Naive B cell (primary cell): ENCODE measurements at regions not wholly inside any gene's neighbourhood (a gene's known extent, or its start where the extent isn't known, plus 50 kb on each side); places are given as distances from the start of the nearest gene placed in this dataset.

Experiments
- ATAC-seq, 2 donors: fragments of 150-1000 bp; cut with Tn5 transposase; 2 replicates each; pipeline ENCODE4 v1.10.0; 2021; ENCODE audit warnings: low read depth in 2 of 2, mild to moderate bottlenecking in 2 of 2, moderate library complexity in 2 of 2
- DNase-seq: peaks from one replicate; pipeline ENCODE4 v3.0.0; 2022
- H3K27ac Mint-ChIP-seq, 6 donors: one replicate each; pipeline ENCODE4 v1.8.0; 2020 to 2022; ENCODE audit warnings: mild to moderate bottlenecking in 6 of 6, mixed read lengths in 6 of 6, moderate library complexity in 5 of 6, inconsistent platforms in 2 of 6
- H3K27me3 Mint-ChIP-seq, 3 donors: one replicate each; pipeline ENCODE4 v1.8.0; 2021 to 2022; ENCODE audit warnings: mixed read lengths in 3 of 3, mild to moderate bottlenecking in 1 of 3
- H3K36me3 Mint-ChIP-seq, 2 donors: one replicate each; pipeline ENCODE4 v1.8.0; 2020 to 2022; ENCODE audit warnings: mixed read lengths in 2 of 2, inconsistent platforms in 1 of 2, mild to moderate bottlenecking in 1 of 2
- H3K4me1 Mint-ChIP-seq, 3 donors: one replicate each; pipeline ENCODE4 v1.8.0; 2020 to 2022; ENCODE audit warnings: mixed read lengths in 3 of 3, inconsistent platforms in 1 of 3, mild to moderate bottlenecking in 1 of 3, moderate library complexity in 1 of 3
- H3K4me3 Mint-ChIP-seq, 8 donors: one replicate each; pipeline ENCODE4 v1.8.0; 2020 to 2022; ENCODE audit warnings: mild to moderate bottlenecking in 8 of 8, mixed read lengths in 8 of 8, moderate library complexity in 8 of 8, inconsistent platforms in 2 of 8
- H3K9me3 Mint-ChIP-seq, 7 donors: one replicate each; pipeline ENCODE4 v1.8.0; 2020 to 2022; ENCODE audit warnings: mixed read lengths in 7 of 7, mild to moderate bottlenecking in 5 of 7, inconsistent platforms in 2 of 7, moderate library complexity in 1 of 7

DNA sequence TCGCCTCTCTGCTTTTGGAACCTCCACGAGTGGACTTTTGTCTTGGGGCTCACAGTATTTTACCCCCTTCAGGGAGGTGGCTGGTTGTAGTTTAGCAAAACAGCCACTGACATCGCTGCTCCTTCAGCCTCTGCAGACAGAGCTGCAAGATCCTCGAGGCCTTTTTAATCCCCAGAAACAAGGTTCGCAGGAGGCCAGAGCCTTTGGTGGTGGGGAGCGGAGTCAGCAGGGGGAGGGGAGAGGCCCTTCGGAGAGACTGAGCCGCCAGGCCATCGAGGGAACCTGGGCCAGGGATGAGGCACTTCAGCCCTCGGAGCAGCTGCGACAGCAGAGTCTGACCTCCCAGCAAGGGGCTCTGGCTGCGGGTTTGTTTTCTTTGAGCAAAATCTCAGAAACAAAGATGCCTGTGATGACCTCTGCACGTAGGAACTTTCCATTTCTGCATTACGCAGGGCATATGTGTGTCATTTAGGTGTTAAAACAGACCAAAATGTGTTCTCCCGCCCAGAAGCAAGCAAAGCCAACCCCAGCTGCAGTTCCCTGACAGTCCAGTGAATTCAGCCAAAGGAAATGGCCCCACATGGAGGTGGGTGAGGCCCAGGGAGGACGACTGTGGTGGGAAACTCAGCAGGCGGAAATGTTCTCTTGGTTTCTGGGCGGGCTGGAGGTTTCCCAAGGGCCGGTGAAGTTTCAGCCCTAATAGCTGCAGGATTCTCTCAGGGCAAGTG is 171.2 kb upstream of the SULF2 start:
- no peak for DNase-seq
- no peak overlapping the region for H3K4me3 Mint-ChIP-seq
- H3K36me3 Mint-ChIP-seq, result no peaks in the 10 kb centered on the region
- H3K4me1 Mint-ChIP-seq, result peaks cover 15 to 23% (median 18%) of the 10 kb centered on the region in 3 donors
- H3K27ac Mint-ChIP-seq, result no peak overlapping the region
- ATAC-seq, result no peak
- peaks cover 0 to 4% (median 0%) of the 10 kb centered on the region in 7 donors for H3K9me3 Mint-ChIP-seq
- peaks cover 8 to 31% (median 29%) of the 10 kb centered on the region in 3 donors for H3K27me3 Mint-ChIP-seq

DNA sequence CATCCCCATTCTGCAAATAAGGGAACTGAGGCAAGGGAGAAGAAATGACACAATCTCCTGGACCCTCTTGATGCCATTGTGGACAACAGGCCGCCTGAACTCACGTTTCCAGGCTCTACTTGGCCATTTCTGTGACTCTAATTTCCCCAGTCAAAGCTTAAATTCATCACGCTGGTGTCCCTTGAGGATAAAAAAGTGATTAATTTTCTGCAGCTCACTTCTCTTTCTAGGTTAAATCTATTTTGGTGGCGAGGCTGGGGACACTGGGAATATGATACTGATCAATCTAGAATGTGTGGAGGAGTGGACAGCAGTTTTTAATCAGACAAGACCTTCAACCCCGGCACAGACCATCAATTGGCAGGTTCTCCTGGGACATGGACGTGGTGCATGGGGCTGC is 168.2 kb upstream of the SULF2 start:
- ATAC-seq (no peak), DNase-seq (no peak)
- Mint-ChIP-seq H3K27me3 (peaks cover 8 to 22% (median 18%) of the 10 kb centered on the region in 3 donors), H3K4me1 (peaks cover 9 to 15% (median 15%) of the 10 kb centered on the region in 3 donors), H3K36me3 (no peaks in the 10 kb centered on the region), H3K27ac (no peak overlapping the region), H3K9me3 (peaks cover 0 to 4% (median 0%) of the 10 kb centered on the region in 7 donors), H3K4me3 (no peak overlapping the region)

DNA sequence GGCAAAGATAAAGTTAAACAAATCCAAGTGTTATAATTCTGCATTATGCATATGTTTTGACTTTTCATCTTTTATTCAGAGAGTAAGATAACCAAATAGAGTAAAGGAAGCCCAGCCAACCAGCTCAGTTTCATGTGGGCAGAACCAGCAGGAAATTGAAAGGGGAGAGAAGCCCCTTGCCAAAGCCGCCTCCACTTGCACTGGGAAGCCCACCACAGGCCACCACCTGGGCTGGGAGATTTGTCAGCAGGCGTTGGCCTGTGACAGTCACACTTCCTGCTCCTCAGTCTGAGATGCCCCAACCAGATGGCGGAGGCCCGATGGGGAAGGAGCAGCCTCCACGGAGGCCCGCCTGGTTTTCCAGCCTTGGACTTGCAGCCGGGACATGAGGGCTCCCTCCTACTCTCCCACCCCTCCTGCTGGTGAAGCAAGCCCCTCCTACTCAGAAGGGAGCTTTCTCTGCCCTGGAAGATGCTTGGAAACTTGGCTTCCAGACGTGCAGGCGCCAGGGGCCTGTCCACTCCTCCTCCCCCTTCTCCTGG is 166.8 kb upstream of the SULF2 start:
- H3K27me3 Mint-ChIP-seq, result peaks cover 8 to 27% (median 15%) of the 10 kb centered on the region in 3 donors
- H3K4me3 Mint-ChIP-seq, result no peak overlapping the region
- DNase-seq (no peak), ATAC-seq (no peak)
- H3K9me3 Mint-ChIP-seq, result peaks cover 0 to 4% (median 0%) of the 10 kb centered on the region in 7 donors
- peak overlapping the region in 1 of 6 donors; percentile 81 for H3K27ac Mint-ChIP-seq
- peaks cover 5 to 9% (median 6%) of the 10 kb centered on the region in 3 donors for H3K4me1 Mint-ChIP-seq
- H3K36me3 Mint-ChIP-seq, result no peaks in the 10 kb centered on the region

DNA sequence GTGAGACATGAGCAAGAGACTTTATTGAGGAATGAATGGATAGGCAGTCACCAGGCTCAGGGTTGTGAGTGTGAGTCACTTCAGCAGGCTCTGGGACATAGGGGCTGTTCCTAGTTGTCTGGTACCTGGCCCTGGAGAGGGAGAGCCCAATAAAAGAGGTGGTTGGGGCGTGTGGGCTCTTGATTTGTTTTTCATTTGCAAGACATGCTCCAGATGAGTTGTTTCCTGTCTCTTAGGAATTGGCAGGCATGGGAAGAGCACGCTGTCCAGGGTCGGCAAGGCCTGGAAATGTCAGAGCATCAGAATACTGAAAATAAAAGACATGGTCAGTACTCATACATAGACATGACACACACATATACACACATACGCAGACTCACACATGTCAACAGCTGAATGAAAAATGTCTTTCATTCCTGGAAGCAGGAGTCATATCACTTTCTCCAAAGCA is 166.3 kb upstream of the SULF2 start:
- H3K4me1 Mint-ChIP-seq, result peaks cover 6 to 11% (median 9%) of the 10 kb centered on the region in 3 donors
- peaks cover 8 to 33% (median 15%) of the 10 kb centered on the region in 3 donors for H3K27me3 Mint-ChIP-seq
- DNase-seq (no peak), ATAC-seq (no peak)
- no peak overlapping the region for H3K4me3 Mint-ChIP-seq
- peak overlapping the region in 1 of 6 donors; percentile 15 for H3K27ac Mint-ChIP-seq
- no peaks in the 10 kb centered on the region for H3K36me3 Mint-ChIP-seq
- peaks cover 0 to 4% (median 0%) of the 10 kb centered on the region in 7 donors for H3K9me3 Mint-ChIP-seq

DNA sequence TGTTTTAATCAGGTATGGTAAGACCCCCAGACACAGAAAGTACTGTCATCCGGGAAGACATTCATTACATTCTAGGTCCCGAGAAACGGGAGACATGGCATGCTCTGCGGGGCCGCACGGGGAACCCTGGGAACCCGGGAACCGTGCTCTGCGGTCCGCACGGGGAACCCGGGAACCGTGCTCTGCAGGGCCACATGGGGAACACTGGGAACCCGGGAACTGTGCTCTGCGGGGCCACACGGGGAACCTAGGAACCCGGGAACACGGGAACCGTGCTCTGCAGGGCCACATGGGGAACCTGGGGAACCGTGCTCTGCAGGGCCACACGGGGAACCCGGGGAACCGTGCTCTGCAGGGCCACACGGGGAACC is 165.6 kb upstream of the SULF2 start:
- DNase-seq (no peak), ATAC-seq (no peak)
- peaks cover 8 to 33% (median 16%) of the 10 kb centered on the region in 3 donors for H3K27me3 Mint-ChIP-seq
- H3K36me3 Mint-ChIP-seq, result no peaks in the 10 kb centered on the region
- peak overlapping the region in 1 of 6 donors; percentile 19 for H3K27ac Mint-ChIP-seq
- H3K4me1 Mint-ChIP-seq, result peaks cover 6 to 13% (median 9%) of the 10 kb centered on the region in 3 donors
- H3K4me3 Mint-ChIP-seq, result no peak overlapping the region
- H3K9me3 Mint-ChIP-seq, result peaks cover 0 to 4% (median 0%) of the 10 kb centered on the region in 7 donors

DNA sequence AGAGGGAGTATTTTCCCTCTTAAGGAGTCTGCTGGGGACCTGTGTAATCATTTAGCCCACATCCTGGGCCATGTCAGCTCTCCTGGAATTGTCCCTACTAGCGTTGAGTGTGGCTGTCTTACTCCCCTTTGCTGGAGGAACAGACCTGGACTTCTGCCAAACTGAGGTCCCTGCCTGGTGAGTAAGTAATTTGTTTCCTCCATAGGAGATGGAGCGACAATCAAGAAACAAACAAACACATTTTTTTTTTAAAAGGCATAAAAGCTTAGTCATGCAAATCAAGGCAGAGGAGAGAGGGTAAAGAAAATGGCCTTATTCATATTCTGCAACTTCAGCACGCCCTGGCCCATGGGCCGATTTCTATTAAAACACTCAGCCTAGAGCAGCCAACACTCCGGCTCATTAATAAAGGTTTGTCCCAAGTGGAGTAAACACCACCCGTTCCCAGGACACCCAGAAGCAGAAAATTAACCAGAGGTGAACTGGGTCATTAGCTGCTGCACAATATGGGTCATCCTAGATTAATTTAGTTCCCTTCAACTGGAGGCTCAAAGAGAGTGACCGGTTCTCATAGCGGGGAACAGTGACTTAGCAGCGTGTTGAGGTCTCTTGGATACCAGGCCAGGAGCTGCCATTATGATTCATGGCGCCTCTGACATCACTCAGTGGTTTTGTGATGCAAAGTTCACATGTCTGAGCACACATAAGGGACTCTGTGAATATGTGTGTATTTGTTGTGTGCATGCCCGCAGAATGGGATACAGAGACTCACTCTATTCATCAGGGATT is 165.0 kb upstream of the SULF2 start:
- peaks cover 8 to 33% (median 22%) of the 10 kb centered on the region in 3 donors for H3K27me3 Mint-ChIP-seq
- H3K4me3 Mint-ChIP-seq, result no peak overlapping the region

DNA sequence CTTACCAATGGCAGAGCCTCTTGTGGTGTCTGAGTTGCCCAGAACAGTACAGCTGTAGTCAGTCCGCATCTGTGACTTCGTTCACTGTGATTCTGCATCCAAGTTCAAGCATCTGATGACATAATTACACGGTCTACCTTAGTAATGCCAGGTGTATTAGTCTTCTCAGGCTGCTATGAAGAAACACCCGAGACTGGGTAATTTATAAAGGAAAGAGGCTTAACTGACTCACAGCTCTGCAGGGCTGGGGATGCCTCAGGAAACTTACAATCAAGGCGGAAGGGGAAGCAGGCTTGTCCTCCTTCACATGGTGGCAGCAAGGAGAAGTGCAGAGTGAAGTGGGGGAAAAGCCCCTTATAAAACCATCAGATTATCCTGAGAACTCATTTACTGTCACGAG is 163.9 kb upstream of the SULF2 start:
- no peak for DNase-seq
- no peak for ATAC-seq
- Mint-ChIP-seq H3K36me3 (no peaks in the 10 kb centered on the region), H3K27ac (peak overlapping the region in 2 of 6 donors; percentile 28 to 84), H3K9me3 (peaks cover 0 to 4% (median 0%) of the 10 kb centered on the region in 7 donors), H3K4me3 (no peak overlapping the region), H3K4me1 (peaks cover 6 to 14% (median 9%) of the 10 kb centered on the region in 3 donors), H3K27me3 (peaks cover 8 to 33% (median 23%) of the 10 kb centered on the region in 3 donors)

More for the DNA sequence above, 165.0 kb upstream of the SULF2 start:
- Mint-ChIP-seq H3K36me3 (no peaks in the 10 kb centered on the region), H3K9me3 (peaks cover 0 to 4% (median 0%) of the 10 kb centered on the region in 7 donors), H3K27ac (peak overlapping the region in 1 of 6 donors; percentile 19), H3K4me1 (peaks cover 6 to 14% (median 9%) of the 10 kb centered on the region in 3 donors)
- ATAC-seq, result no peak
- no peak for DNase-seq

DNA sequence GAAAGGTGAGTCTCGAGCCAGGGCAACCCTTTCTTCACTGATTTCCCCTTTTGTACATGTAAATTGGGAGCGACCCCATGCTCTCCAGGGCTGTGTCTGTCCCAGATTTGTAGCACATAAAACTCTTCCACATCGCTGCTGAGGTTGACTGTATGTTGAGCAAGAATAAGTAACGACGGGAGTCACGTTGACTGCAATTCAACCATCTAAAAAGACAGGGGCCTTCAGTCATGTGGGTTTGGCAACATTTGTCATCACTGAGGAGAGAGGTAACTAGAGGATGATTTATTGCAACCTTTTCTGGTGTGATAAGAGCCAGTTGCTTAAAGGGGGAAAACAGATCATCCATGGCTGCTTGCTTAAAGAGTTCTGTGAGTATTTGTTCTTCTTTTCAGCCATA is 159.4 kb upstream of the SULF2 start:
- Mint-ChIP-seq H3K4me3 (no peak overlapping the region), H3K4me1 (peaks cover 0 to 9% (median 0%) of the 10 kb centered on the region in 3 donors), H3K36me3 (no peaks in the 10 kb centered on the region), H3K27ac (no peak overlapping the region), H3K9me3 (no peaks in the 10 kb centered on the region), H3K27me3 (peaks cover 0 to 21% (median 15%) of the 10 kb centered on the region in 3 donors)
- no peak for ATAC-seq
- DNase-seq, result no peak

DNA sequence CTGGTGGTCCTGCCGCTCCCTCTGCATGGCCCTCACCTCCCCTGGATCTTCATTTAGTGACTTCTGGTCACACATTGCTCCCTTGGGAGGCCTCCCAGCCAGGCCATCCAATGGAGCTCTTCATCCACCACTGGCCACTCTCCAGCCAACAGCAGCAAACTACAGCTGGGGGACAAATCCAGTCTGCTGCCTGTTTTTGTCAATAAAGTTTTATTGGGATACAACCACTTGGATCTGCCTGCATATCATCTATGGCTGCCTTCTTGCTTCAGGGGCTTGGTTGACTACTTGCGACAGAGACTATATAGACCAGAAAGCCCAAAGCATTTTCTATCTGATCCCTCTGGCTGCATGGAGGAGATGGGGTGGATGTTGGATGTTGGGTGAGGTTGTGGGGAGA is 156.6 kb upstream of the SULF2 start:
- ATAC-seq (no peak), DNase-seq (no peak)
- Mint-ChIP-seq H3K36me3 (no peaks in the 10 kb centered on the region), H3K27ac (no peak overlapping the region), H3K4me3 (no peak overlapping the region), H3K4me1 (peaks cover 0 to 7% (median 0%) of the 10 kb centered on the region in 3 donors), H3K27me3 (peaks cover 0 to 34% (median 25%) of the 10 kb centered on the region in 3 donors), H3K9me3 (no peaks in the 10 kb centered on the region)

DNA sequence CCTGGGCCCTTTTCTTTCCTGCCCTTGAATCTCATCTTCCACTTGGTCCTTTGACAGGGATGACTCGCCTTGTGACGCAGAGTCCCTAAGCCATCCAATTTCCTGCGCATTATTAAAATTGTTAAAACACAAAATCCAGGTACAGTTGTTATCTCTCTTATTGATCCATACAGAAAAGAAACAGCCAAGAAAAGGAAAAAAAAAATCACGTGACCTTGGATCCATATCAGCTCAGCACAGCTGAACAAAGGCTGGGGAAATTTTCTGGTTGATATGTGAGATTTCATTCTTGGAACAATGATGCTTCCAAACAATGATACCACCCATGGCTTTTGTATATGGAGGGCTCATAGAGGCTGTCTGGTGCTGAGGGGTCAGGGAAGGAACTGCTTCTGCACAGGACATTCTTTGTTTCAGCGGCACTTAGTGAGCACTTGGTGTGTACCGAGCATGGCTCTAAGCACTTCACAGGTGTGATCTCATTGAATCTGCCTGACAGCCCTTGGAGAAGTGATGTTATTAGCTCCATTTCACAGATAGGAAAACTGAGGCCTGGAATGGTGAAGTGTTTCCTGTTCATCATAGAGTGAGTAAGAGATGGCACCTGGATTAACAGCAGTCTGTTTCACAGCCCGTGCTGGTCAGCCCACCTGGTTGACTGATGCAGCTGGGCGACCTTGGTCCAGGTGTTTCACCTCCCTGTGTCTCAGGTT is 155.0 kb upstream of the SULF2 start:
- no peaks in the 10 kb centered on the region for H3K9me3 Mint-ChIP-seq
- no peaks in the 10 kb centered on the region for H3K4me1 Mint-ChIP-seq
- ATAC-seq (no peak), DNase-seq (no peak)
- H3K27me3 Mint-ChIP-seq, result peaks cover 6 to 32% (median 22%) of the 10 kb centered on the region in 3 donors
- no peak overlapping the region for H3K27ac Mint-ChIP-seq
- no peaks in the 10 kb centered on the region for H3K36me3 Mint-ChIP-seq
- H3K4me3 Mint-ChIP-seq, result no peak overlapping the region

DNA sequence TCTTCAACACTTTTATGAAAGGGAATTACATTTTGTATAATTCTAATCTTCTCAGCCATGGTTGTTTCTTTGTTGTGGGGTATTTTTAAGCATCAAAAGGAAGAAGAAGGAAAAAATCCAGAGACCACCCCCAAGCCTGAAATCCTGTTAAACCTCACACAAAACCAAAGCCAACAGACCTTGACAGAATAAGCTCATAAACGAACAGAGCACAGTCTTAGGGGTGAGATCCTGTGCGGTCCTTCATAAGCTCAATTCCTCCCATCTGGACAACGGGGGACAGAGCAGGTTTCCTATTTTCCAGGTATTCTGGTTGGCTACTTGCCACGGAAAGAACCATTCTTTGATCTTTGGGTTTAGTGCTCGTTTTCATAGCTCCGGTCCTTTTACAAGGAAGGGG is 151.3 kb upstream of the SULF2 start:
- DNase-seq, result no peak
- Mint-ChIP-seq H3K9me3 (no peaks in the 10 kb centered on the region), H3K27me3 (peaks cover 13 to 52% (median 26%) of the 10 kb centered on the region in 3 donors)

DNA sequence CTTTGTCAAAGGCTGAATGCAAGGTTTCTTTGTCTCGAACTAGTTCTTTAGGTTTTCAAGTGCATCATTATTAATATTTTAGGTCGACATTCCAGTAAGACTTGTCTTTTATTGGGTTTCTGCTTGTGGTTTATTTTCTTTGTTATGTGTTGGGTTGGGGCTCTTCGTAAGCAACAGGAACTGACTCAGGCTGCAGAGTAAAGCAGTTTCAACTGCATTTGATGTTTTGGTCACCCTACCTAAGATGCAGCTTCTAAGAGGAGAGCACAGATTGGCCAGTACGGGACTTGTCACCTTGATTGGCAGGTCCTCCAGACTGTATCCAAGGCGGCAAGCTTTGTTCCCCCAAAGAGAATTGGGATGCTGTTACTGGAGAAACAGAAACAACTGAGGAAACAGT is 149.5 kb upstream of the SULF2 start:
- DNase-seq (no peak), ATAC-seq (no peak)
- Mint-ChIP-seq H3K27me3 (peaks cover 19 to 53% (median 26%) of the 10 kb centered on the region in 3 donors), H3K4me3 (no peak overlapping the region), H3K27ac (no peak overlapping the region), H3K9me3 (no peaks in the 10 kb centered on the region), H3K36me3 (no peaks in the 10 kb centered on the region), H3K4me1 (no peaks in the 10 kb centered on the region)

More for the DNA sequence above, 151.3 kb upstream of the SULF2 start:
- H3K36me3 Mint-ChIP-seq, result no peaks in the 10 kb centered on the region
- no peak overlapping the region for H3K4me3 Mint-ChIP-seq
- no peak overlapping the region for H3K27ac Mint-ChIP-seq
- ATAC-seq, result no peak
- no peaks in the 10 kb centered on the region for H3K4me1 Mint-ChIP-seq

DNA sequence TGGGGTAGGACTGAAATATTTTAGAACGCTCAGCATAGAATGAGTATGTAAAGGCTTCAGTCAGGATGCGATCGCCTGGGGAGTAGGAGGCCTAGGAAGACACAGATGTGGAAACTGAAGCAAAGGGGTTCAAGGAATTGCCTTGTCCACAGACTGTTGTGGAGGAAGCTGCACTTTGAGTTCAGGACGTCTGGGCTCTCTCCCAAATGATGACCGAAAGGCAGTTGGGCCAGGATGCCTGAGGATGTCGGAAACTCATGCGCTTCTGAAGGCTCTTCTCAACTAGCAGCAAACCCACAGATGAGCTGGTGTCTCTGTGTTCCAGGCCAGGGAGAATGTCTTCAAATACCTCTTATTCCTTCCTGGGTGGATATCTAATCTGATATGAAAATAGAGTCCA is 146.2 kb upstream of the SULF2 start:
- H3K9me3 Mint-ChIP-seq, result peaks cover 0 to 9% (median 0%) of the 10 kb centered on the region in 7 donors
- no peak for DNase-seq

More for the DNA sequence above, 146.2 kb upstream of the SULF2 start:
- Mint-ChIP-seq H3K27me3 (peaks cover 9 to 31% (median 19%) of the 10 kb centered on the region in 3 donors), H3K27ac (no peak overlapping the region), H3K4me1 (no peaks in the 10 kb centered on the region), H3K36me3 (no peaks in the 10 kb centered on the region), H3K4me3 (no peak overlapping the region)
- ATAC-seq, result no peak
